Epithelial cell of esophagus (primary cell): ENCODE measurements at regions not wholly inside any gene's neighbourhood (a gene's known extent, or its start where the extent isn't known, plus 50 kb on each side); places are given as distances from the start of the nearest gene placed in this dataset.
"Not testable (repeated sequence)": the region's sequence is repeated elsewhere in the genome, so short reads cannot be mapped to it uniquely, and the experiment has no call there.

Source experiments
- DNase-seq: peaks from one replicate; pipeline ENCODE4 v3.0.0; 2010; ENCODE audit warnings: low read depth
- H3K4me3 ChIP-seq: 2 replicates; pipeline ENCODE4 v1.5.1; 2011; ENCODE audit warnings: mild to moderate bottlenecking, low read length, control low read depth
- CTCF ChIP-seq: IDR thresholded peaks from 2 replicates; pipeline ENCODE4 v1.5.1; 2011; ENCODE audit warnings: low read depth, mild to moderate bottlenecking, low read length, control low read depth, inconsistent platforms; ENCODE audit not compliant: insufficient read depth; ENCODE audit errors: missing control alignments

GRCh38 chr3:48084170-48084569, 68.0 kb upstream of the MAP4 start:
- TF ChIP-seq CTCF: no peak
- H3K4me3 ChIP-seq: no peak overlapping the region
- no peak for DNase-seq

- TF ChIP-seq CTCF: no peak
- no peak for DNase-seq
- H3K4me3 ChIP-seq: no peak overlapping the region
Observed at GRCh38 chr3:48082580-48083184, 66.5 kb upstream of the MAP4 start.

GRCh38 chr3:48077815-48078214, 61.6 kb upstream of the MAP4 start:
- H3K4me3 ChIP-seq: no peak overlapping the region
- TF ChIP-seq CTCF: no peak
- DNase-seq: peak; percentile 27

GRCh38 chr3:48070030-48070429, 53.8 kb upstream of the MAP4 start:
- TF ChIP-seq CTCF: no peak
- DNase-seq: no peak
- H3K4me3 ChIP-seq: no peak overlapping the region

- DNase-seq: no peak
- no peak for TF ChIP-seq CTCF
- no peak overlapping the region for H3K4me3 ChIP-seq
Observed at GRCh38 chr3:48069339-48069738, 53.1 kb upstream of the MAP4 start.

GRCh38 chr3:48068886-48069285, 52.7 kb upstream of the MAP4 start:
- no peak for TF ChIP-seq CTCF

GRCh38 chr3:48068320-48068719, 52.1 kb upstream of the MAP4 start:
- DNase-seq, H3K4me3 ChIP-seq: not testable (repeated sequence)

More at GRCh38 chr3:48068886-48069285, 52.7 kb upstream of the MAP4 start:
- no peak overlapping the region for H3K4me3 ChIP-seq
- no peak for DNase-seq

- H3K4me3 ChIP-seq: no peak overlapping the region
- no peak for DNase-seq
- no peak for TF ChIP-seq CTCF
Observed at GRCh38 chr3:48067271-48067670, 51.1 kb upstream of the MAP4 start.
